ENCODE measurements at regions not wholly inside any gene's neighbourhood (a gene's known extent, or its start where the extent isn't known, plus 50 kb on each side); places are given as distances from the start of the nearest gene placed in this dataset.

DNA sequence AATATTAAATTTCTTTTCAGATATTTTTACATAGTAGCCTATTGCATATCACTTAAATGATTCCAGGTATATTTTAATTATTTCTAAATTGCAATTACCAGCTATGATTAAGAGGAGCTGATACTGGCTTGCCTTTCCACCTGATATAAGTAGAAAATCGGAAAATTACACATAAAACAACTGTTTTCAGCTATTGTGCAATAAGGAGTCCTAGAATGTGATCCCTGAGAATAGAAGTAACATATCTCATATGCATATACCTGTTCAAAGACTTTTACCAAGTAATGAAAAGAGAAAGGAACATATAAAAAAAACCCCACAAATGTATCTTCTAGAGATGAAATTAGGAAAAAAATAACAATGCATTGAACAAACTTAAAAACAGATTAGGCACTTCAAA, 1354.6 kb upstream of the PCDH9 start:
- CTCF ChIA-PET, result no interaction called here
- POLR2A ChIA-PET, result no interaction called here
- H3K27ac ChIP-seq, result no peak overlapping the region
- ATAC-seq (no peak), FAIRE-seq (no peak), DNase-seq (ENCODE audit: low read depth in 1 of 2, low spot score in 1 of 2) (no peak)
- H3K9me3 ChIP-seq, result no peaks in the 10 kb centered on the region
- H3K4me1 ChIP-seq, result no peaks in the 10 kb centered on the region
- no peak overlapping the region for H3K4me2 ChIP-seq
- TF ChIP-seq NR3C1 (IDR thresholded peaks at IDR 0.05) (no peak), ESRRA (IDR thresholded peaks at IDR 0.05; ENCODE audit: borderline replicate concordance, low read length) (no peak), RCOR1 (IDR thresholded peaks at IDR 0.05; ENCODE audit: low read depth, low read length) (no peak), MYC (IDR thresholded peaks at IDR 0.05; ENCODE audit: borderline replicate concordance, low read length) (no peak), CBX2 (IDR thresholded peaks at IDR 0.05; ENCODE audit: borderline replicate concordance, low read depth) (no peak), BHLHE40 (IDR thresholded peaks at IDR 0.05; ENCODE audit: low read depth, low read length) (no peak), CHD4 (IDR thresholded peaks at IDR 0.05; ENCODE audit: borderline replicate concordance) (no peak), SMC3 (IDR thresholded peaks at IDR 0.05) (no peak), CEBPB (IDR thresholded peaks at IDR 0.05) (no peak), ZSCAN20 (CRISPR knock-in tag; IDR thresholded peaks at IDR 0.05) (no peak)
- TF ChIP-seq, protein P1, sequence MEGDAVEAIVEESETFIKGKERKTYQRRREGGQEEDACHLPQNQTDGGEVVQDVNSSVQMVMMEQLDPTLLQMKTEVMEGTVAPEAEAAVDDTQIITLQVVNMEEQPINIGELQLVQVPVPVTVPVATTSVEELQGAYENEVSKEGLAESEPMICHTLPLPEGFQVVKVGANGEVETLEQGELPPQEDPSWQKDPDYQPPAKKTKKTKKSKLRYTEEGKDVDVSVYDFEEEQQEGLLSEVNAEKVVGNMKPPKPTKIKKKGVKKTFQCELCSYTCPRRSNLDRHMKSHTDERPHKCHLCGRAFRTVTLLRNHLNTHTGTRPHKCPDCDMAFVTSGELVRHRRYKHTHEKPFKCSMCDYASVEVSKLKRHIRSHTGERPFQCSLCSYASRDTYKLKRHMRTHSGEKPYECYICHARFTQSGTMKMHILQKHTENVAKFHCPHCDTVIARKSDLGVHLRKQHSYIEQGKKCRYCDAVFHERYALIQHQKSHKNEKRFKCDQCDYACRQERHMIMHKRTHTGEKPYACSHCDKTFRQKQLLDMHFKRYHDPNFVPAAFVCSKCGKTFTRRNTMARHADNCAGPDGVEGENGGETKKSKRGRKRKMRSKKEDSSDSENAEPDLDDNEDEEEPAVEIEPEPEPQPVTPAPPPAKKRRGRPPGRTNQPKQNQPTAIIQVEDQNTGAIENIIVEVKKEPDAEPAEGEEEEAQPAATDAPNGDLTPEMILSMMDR (IDR thresholded peaks at IDR 0.05), result no peak
- 8% methylated on average over 1 of the region's 1 CpG for WGBS (ENCODE audit: missing lambda C conversion rate)
- H3K4me3 ChIP-seq, result no peak overlapping the region

- ATAC-seq (no peak), FAIRE-seq (no peak), DNase-seq (ENCODE audit: low read depth in 1 of 2, low spot score in 1 of 2) (no peak)
- Histone ChIP-seq H3K4me1 (no peaks in the 10 kb centered on the region), H3K4me2 (no peak overlapping the region), H3K9me3 (no peaks in the 10 kb centered on the region), H3K4me3 (no peak overlapping the region), H3K27ac (no peak overlapping the region)
- WGBS (ENCODE audit: missing lambda C conversion rate), result 14% methylated on average over 1 of the region's 1 CpG
- CTCF ChIA-PET, result no interaction called here
- TF ChIP-seq NFE2L2 (conservative IDR thresholded peaks at IDR 0.05; ENCODE audit: low read length) (no peak), GATA3 (IDR thresholded peaks at IDR 0.05; ENCODE audit: borderline replicate concordance) (no peak), EHMT2 (IDR thresholded peaks at IDR 0.05; ENCODE audit: low read depth) (no peak), MAZ (IDR thresholded peaks at IDR 0.05; ENCODE audit: borderline replicate concordance, low read depth, low read length) (no peak), ZFP36 (IDR thresholded peaks at IDR 0.05; ENCODE audit: borderline replicate concordance, partially characterized antibody) (no peak), SREBF2 (IDR thresholded peaks at IDR 0.05) (no peak), MAFK (IDR thresholded peaks at IDR 0.05; ENCODE audit: partially characterized antibody) (no peak), FOSL2 (IDR thresholded peaks at IDR 0.05) (no peak), FOSL2 (CRISPR knock-in tag; IDR thresholded peaks at IDR 0.05) (no peak), ZSCAN20 (CRISPR knock-in tag; IDR thresholded peaks at IDR 0.05) (no peak), RARB (CRISPR knock-in tag; IDR thresholded peaks at IDR 0.05) (no peak), NR3C1 (IDR thresholded peaks at IDR 0.05) (no peak), KDM1A (IDR thresholded peaks at IDR 0.05; ENCODE audit: low read depth) (no peak)
- TF ChIP-seq, protein P2, sequence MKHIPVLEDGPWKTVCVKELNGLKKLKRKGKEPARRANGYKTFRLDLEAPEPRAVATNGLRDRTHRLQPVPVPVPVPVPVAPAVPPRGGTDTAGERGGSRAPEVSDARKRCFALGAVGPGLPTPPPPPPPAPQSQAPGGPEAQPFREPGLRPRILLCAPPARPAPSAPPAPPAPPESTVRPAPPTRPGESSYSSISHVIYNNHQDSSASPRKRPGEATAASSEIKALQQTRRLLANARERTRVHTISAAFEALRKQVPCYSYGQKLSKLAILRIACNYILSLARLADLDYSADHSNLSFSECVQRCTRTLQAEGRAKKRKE (CRISPR knock-in tag; IDR thresholded peaks at IDR 0.05; ENCODE audit: low read depth), result no peak
- TF ChIP-seq, protein P3, sequence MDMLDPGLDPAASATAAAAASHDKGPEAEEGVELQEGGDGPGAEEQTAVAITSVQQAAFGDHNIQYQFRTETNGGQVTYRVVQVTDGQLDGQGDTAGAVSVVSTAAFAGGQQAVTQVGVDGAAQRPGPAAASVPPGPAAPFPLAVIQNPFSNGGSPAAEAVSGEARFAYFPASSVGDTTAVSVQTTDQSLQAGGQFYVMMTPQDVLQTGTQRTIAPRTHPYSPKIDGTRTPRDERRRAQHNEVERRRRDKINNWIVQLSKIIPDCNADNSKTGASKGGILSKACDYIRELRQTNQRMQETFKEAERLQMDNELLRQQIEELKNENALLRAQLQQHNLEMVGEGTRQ (IDR thresholded peaks at IDR 0.05), result no peak
- POLR2A ChIA-PET, result no interaction called here
These were observed 1343.9 kb upstream of the PCDH9 start for GRCh38 chr13:68574053-68574452.
